GM19035 (cell line): ENCODE measurements at regions not wholly inside any gene's neighbourhood (a gene's known extent, or its start where the extent isn't known, plus 50 kb on each side); places are given as distances from the start of the nearest gene placed in this dataset.

Source experiments
- ATAC-seq: cut with Tn5 transposase; IDR thresholded peaks from one replicate; pipeline ENCODE4 v1.9.1; 2021; ENCODE audit not compliant: unreplicated experiment

DNA sequence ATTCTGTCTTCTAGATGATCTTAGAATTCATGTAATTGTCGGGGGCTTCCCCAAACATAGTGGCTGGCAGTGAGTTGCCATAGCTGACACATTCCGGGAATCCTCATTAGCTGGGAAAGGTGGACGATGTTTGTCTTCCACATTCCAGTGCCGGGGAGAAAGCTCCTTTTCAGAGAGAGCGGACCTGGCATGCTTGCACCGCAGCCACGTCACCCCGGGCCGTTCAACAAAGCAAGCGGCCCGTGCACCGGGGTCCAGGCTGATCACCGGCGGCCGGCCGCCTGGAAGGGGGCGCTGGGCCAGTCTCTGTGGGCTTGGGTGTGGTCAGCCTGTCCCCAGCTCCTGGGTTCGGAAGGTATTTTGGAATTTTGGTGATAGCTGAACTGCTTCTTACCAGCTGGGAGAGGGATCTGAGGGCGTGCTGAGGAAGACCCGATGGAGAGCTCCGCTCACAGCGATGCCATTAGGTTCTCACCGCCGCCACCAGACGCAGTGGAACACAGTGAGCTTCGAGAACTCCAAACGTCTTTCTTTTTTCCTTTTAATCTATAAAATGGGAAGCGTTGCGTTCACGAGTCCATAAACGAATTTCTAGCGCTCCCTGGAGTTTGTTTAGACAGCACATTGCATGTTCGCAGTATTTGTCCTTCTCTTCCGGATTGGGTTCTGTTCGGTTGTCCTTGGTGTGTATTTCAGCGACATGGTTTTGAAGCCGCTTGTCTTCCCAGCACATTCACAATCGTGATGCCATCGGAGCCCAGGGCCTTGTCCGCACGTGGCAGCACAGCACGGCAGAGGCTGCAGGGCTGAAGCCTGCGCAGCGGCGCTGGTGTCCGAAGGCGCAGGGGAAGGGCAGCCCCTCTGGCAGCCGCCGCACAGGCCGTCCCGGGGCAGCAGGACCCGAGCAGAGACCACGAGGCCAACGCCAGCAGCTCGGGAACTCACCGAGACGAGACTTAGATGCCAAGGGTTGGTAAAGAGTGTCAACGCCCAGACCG is 557.6 kb downstream of the QKI start:
- no peak for ATAC-seq

GRCh38 chr6:163970846-163971564 is 556.5 kb downstream of the QKI start:
- ATAC-seq: no peak

DNA sequence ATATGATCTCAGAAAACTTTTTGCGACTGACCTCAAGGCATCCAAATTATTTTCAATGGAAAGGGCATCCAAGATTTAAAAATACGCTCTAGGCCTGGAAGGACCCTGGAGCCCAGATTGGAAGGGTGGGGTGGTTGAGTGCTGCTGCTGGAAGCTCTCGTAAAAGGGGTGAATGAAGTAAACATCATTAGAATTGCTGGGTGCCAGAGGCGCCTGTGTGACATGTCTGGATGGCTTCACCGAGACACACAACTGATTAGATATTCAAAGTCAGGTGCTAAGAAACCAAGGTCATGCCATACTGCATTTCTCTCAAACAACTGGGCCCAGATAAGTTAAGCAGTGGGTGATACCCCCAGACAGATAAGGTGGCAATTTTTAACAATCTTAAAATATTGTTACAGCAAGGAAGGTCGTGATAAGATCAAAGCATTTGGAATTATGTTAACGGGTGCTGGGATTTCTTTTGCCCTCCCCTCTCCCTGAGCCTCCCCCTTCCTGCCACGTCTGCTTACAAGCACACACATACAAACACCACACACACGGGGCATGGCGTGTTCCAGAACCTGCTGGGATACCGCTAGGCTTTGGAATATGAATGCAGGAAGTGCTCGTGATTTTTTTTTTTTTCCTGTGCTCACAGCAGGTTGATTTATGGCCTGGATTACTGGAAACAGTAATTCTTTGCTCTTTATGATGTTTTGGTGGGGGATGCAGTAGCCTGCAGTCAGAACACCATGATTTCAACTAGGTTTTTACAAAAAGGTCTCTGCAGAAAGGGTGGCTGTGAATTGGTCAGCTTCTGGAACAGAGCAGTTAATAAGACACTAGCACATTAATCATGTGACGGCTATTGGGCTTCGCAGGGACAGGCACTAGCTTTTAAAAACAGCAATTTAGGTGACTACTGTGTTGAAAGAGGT is 551.2 kb downstream of the QKI start:
- ATAC-seq: no peak

DNA sequence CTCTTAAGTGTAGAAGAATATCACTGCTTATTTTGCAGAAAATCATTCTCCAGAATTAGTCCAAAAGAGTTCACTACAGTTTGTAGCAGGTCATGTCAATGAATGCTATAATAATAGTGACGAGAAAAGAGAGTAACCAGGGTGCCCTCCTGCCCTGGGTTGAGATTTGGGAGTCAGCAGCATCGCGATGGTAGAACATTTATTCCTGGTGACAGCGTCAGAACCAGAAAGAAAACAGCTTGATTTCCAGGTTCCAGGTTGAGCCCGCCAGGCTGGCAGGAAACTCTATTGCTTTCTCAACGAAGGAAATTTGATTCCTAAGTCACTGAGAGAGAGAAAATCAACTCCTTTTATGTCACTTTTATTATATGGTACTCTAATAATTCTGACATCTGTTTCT is 550.3 kb downstream of the QKI start:
- no peak for ATAC-seq

DNA sequence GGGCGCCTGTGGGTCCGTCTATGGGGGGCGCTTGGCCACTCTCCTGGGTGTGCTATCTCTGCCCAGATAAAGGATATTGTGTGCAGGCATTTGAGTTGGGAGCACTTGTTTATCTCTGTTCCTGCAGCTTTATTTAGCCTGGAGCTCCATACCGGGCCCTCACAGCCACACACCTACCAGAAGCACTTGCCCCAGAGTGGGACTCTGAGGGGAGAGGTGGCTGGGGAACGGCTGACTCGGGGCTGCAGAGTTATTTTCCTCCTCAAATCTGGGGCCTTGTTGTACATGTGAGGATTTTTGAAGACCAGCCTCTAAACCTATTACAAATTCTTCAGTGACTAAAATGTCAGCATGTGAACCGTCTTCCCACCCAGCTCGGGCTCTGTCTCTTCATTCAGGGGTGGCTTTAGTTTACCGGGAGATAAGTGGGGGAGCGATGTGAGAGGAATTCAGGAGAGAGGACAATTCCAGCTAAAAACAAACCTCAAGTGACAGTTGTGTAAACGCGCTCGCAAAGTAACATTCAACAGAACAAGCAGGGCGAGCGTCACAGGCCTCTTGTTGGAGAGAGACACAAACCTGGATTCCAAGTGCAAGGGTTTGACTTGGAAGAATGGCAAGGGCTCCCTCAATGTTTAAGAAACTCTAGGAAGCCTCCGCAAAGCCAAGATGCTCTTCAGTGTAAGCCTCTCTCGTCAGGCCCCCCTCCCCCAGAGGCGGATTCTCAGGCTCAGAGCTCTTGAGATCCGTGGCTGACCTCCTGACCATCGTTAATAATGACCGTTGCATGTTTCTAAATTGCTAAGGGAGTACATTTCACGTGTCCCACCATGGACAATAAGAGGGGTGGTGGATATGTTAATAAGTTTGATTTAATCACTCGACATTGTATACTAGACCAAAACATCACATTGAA is 548.9 kb downstream of the QKI start:
- ATAC-seq: no peak

DNA sequence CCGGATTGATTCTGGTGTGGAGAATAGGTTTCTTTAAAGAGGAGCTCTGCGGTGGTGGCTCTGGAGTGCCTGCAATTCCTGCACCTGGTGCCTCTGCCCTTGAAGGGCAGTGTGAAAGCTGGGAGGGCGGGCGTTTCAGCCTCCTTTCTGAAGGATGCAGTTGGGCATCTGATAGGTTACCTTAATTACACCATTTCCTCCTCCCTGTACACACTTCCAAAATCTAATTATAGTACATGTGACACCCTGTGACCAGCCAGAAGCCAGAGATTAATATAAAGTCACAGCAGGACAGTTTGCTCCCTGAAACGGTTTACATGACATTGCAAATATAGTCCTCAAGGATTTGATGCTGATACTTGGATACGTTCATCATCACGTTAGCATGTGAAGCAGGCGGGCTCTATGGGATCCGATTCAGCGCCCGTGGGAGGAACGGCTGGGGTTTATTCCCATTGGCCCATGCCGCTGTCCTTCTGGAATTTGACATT is 548.2 kb downstream of the QKI start:
- no peak for ATAC-seq

GRCh38 chr6:163960128-163960527 is 545.6 kb downstream of the QKI start:
- ATAC-seq: no peak

- ATAC-seq: no peak
Observed at GRCh38 chr6:163958646-163959045, 544.1 kb downstream of the QKI start.

GRCh38 chr6:163956571-163957407 is 542.3 kb downstream of the QKI start:
- ATAC-seq: peak; percentile 98

DNA sequence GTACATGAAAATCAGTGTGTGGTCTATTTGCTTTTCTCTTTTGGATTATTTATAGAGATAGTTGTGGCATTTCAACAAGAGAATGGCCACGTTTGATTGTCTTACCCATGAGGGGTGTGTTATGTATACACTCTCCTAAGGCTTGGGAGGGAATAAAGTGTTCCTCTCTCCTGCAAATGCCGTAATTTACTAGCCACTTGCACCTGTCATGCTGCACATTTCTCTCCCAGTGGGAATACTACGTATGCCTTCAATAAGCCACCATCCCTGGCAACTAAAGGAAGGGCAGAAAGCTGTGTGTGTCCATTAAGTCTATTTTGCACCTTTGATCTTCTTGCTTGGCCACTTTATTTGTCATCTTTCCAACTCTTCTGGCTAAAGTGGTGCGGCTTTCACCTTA is 541.2 kb downstream of the QKI start:
- ATAC-seq: no peak

DNA sequence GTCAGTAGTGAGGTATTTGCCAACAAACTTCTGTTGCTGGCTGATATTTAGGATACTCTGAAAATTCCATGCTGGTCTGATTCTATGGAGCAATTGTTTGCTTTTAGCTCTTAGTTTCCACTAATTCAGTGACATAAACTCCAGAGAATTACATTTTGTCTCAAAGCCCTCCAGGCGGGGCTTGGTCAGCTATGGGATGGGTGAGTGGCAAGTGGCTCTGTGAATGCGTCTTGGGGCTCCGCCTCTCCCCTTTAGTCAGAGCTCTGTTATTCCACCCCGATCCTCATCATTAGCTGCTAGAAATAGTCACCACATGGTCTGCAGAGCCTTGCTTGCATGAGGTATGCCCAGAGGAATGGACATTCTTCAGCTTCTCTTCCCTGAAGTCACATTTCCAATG is 540.6 kb downstream of the QKI start:
- no peak for ATAC-seq

- ATAC-seq: no peak
Observed at GRCh38 chr6:163954088-163954775, 539.7 kb downstream of the QKI start.

GRCh38 chr6:163952005-163952404 is 537.5 kb downstream of the QKI start:
- no peak for ATAC-seq

DNA sequence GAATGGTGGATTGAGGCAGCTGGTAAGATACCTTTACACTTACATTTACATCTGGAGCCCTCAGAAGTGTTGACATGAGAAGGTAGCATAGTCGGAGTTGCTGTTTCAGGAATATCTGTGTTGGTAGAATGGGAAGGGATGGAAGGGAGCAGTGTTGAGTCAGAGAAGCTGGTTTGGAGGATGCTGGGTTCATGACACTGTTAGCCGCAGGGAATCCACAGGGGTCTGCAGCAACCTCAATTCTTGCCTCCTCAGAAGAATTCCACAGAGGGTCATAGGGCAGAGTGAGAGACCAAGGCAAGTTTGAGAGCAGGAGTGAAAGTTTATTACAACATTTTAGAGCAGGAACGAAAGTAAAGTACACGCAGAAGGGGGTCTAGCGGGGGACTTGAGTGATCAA is 536.8 kb downstream of the QKI start:
- ATAC-seq: no peak

DNA sequence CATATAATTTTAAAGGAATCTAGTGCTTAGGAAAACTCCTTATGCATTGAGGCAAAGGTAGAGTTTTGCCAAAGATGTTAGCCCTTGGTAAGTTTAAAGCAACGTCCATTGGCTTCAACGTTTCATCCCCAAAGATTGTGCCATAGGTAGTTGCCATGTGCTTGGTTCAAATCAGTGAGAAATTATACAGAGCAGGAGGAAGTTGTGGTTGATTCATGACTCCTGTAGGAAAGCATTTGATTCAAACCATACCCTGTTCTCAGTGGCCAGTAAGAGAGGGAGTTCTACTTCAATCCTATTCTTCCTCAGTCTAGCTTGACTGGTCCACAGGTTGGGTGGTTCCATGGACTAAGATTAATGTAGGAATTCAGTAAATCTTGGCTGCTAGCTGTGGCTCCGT is 535.6 kb downstream of the QKI start:
- no peak for ATAC-seq

DNA sequence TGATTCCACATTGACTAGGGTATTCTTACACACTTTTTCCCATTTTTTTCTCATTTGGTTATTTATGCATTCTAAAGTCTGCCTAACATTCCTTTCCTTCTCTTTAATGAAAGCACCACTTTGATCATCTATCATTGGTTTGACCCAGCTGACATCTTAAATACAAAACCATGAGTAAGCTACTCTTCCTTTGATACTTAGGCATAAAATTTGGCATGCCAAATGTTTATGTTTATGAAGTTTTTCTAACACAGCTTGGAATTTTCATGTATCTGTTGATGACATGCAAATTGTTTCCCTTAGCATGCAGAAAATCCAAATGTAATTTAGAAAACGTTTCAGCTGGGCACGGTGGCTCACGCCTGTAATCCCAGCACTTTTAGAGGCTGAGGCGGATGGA is 534.9 kb downstream of the QKI start:
- ATAC-seq: no peak

- no peak for ATAC-seq
Observed at GRCh38 chr6:163948250-163948649, 533.7 kb downstream of the QKI start.

GRCh38 chr6:163947276-163947675 is 532.8 kb downstream of the QKI start:
- no peak for ATAC-seq
